ENCODE measurements at regions not wholly inside any gene's neighbourhood (a gene's known extent, or its start where the extent isn't known, plus 50 kb on each side); places are given as distances from the start of the nearest gene placed in this dataset.
"Not testable (repeated sequence)": the region's sequence is repeated elsewhere in the genome, so short reads cannot be mapped to it uniquely, and the experiment has no call there.

DNA sequence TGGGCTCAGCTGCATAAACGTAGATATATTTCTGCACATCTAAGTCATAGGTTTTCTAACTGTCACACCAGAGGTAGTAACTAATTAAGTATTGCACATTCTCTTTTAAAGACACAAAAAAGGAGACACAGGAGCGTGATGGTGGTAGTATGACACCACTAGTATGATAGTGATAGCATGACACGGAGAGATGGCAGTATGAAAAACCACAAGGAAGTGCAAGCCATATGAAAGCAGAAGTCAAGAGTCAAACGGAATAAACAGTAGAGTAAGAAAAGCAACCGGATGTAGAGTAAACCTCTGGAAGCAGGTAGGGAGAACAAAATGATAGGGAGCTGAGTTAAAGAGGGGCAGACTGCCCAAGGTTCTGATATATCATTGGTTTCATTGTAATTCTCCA lies 382.2 kb upstream of the INTU start:
- H3K4me1 ChIP-seq (ENCODE audit: control extremely low read depth in 1 of 4, control insufficient read depth in 4 of 4, insufficient read depth in 4 of 4, low read length in 3 of 4) = no peaks in the 10 kb centered on the region
- ChIA-PET CTCF (no interaction called here), POLR2A (no interaction called here)
- H3K9me3 ChIP-seq (ENCODE audit: control extremely low read depth in 1 of 5, control insufficient read depth in 4 of 5, insufficient read depth in 2 of 5, low read depth in 1 of 5, low read length in 4 of 5) = peaks cover 0 to 1% (median 0%) of the 10 kb centered on the region in 5 experiments
- H3K27ac ChIP-seq (ENCODE audit: insufficient read depth in 1 of 2, low read depth in 1 of 2, low read length in 2 of 2, poor library complexity in 1 of 2, severe bottlenecking in 2 of 2) = no peak overlapping the region
- no peaks in the 10 kb centered on the region for H3K27me3 ChIP-seq (replicated peaks in 2 of 5; ENCODE audit: control insufficient read depth in 4 of 5, insufficient read depth in 5 of 5, low read length in 4 of 5)
- H3K4me3 ChIP-seq (ENCODE audit: control insufficient read depth in 1 of 7, extremely low read depth in 1 of 7, insufficient read depth in 4 of 7, low read depth in 2 of 7, low read length in 6 of 7) = no peak overlapping the region
- WGBS (ENCODE audit: insufficient coverage) = 57% methylated on average over 4 of the region's 5 CpGs
- no peaks in the 10 kb centered on the region for H3K36me3 ChIP-seq (ENCODE audit: control insufficient read depth in 4 of 4, insufficient read depth in 4 of 4, low read length in 3 of 4)
- no peak for DNase-seq

DNA sequence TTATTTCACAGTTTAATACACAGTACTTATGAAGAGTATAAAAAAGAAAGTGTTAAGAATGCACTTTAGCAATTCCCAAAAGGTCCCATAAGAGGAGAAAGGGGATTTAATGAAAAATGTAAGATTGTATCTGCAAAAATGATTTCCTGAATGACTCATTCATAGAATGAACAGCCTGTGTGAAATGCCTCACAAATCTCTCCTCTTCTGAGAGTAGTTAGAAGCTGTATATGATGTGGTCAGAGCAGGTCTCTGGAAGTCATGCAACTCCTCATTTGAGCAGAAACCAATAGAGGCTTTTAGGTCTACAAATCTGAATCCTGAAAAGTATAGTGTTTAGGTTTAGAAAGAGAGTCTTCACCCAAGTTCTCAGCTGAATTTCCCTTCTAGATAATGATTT lies 381.3 kb upstream of the INTU start:
- ChIA-PET POLR2A (no interaction called here), CTCF (no interaction called here)
- no peaks in the 10 kb centered on the region for H3K4me1 ChIP-seq (ENCODE audit: control extremely low read depth in 1 of 4, control insufficient read depth in 4 of 4, insufficient read depth in 4 of 4, low read length in 3 of 4)
- H3K27ac ChIP-seq (ENCODE audit: insufficient read depth in 1 of 2, low read depth in 1 of 2, low read length in 2 of 2, poor library complexity in 1 of 2, severe bottlenecking in 2 of 2) = no peak overlapping the region
- H3K4me3 ChIP-seq (ENCODE audit: control insufficient read depth in 1 of 7, extremely low read depth in 1 of 7, insufficient read depth in 4 of 7, low read depth in 2 of 7, low read length in 6 of 7) = no peak overlapping the region
- no peaks in the 10 kb centered on the region for H3K9me3 ChIP-seq (ENCODE audit: control extremely low read depth in 1 of 5, control insufficient read depth in 4 of 5, insufficient read depth in 2 of 5, low read depth in 1 of 5, low read length in 4 of 5)
- no peaks in the 10 kb centered on the region for H3K27me3 ChIP-seq (replicated peaks in 2 of 5; ENCODE audit: control insufficient read depth in 4 of 5, insufficient read depth in 5 of 5, low read length in 4 of 5)
- no peak for DNase-seq
- no peaks in the 10 kb centered on the region for H3K36me3 ChIP-seq (ENCODE audit: control insufficient read depth in 4 of 4, insufficient read depth in 4 of 4, low read length in 3 of 4)

DNA sequence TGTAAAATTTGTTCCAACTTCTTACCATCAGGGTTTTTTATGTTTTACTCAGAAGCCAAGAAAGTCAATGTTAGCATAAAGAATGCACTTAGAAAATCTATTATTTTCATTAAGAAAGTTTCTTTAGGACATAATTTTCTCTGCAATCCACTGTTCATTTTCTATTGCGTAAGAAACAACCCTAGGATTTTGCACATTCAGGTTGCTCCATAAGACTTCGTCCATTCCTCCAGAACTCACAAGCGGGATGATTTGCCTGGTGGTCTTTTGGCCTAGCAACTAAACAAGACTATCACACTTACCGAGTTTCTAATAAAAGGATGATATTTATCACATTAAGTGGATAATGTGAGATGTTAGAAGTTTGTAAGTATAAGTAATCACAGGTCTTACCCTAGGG lies 376.3 kb upstream of the INTU start:
- WGBS (ENCODE audit: insufficient coverage) = 100% methylated on average over 1 of the region's 4 CpGs
- POLR2A ChIA-PET = no interaction called here
- H3K36me3 ChIP-seq (ENCODE audit: control insufficient read depth in 4 of 4, insufficient read depth in 4 of 4, low read length in 3 of 4) = no peaks in the 10 kb centered on the region
- no peak overlapping the region for H3K4me3 ChIP-seq (ENCODE audit: control insufficient read depth in 1 of 7, extremely low read depth in 1 of 7, insufficient read depth in 4 of 7, low read depth in 2 of 7, low read length in 6 of 7)
- no peak for DNase-seq
- H3K27ac ChIP-seq (ENCODE audit: insufficient read depth in 1 of 2, low read depth in 1 of 2, low read length in 2 of 2, poor library complexity in 1 of 2, severe bottlenecking in 2 of 2) = no peak overlapping the region
- CTCF ChIA-PET = no interaction called here
- no peaks in the 10 kb centered on the region for H3K9me3 ChIP-seq (ENCODE audit: control extremely low read depth in 1 of 5, control insufficient read depth in 4 of 5, insufficient read depth in 2 of 5, low read depth in 1 of 5, low read length in 4 of 5)
- no peaks in the 10 kb centered on the region for H3K27me3 ChIP-seq (replicated peaks in 2 of 5; ENCODE audit: control insufficient read depth in 4 of 5, insufficient read depth in 5 of 5, low read length in 4 of 5)
- no peaks in the 10 kb centered on the region for H3K4me1 ChIP-seq (ENCODE audit: control extremely low read depth in 1 of 4, control insufficient read depth in 4 of 4, insufficient read depth in 4 of 4, low read length in 3 of 4)

DNA sequence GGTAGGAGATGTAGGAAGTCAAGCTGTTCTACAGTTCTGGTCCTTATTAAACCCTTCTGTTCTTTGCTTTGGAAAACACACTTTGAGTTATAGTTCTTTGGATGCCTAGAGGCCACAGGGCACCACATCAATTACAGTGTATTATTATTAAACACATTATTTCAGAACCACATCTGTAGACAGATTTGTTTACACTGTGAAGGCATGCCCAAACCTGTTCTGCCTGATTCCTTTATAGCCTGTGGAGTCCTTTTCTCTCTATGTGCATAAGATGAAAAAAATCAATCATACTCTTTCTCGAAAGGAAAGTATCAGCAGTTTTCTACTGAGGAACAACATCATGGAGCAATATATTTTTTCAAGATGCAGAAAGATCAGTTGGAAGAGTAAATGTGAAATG lies 371.3 kb upstream of the INTU start:
- H3K4me1 ChIP-seq (ENCODE audit: control extremely low read depth in 1 of 4, control insufficient read depth in 4 of 4, insufficient read depth in 4 of 4, low read length in 3 of 4) = no peaks in the 10 kb centered on the region
- ChIA-PET POLR2A (no interaction called here), CTCF (no interaction called here)
- no peaks in the 10 kb centered on the region for H3K27me3 ChIP-seq (replicated peaks in 2 of 5; ENCODE audit: control insufficient read depth in 4 of 5, insufficient read depth in 5 of 5, low read length in 4 of 5)
- WGBS (ENCODE audit: insufficient coverage) = no CpG with 5 or more reads among the region's 1 CpG
- H3K27ac ChIP-seq (ENCODE audit: insufficient read depth in 1 of 2, low read depth in 1 of 2, low read length in 2 of 2, poor library complexity in 1 of 2, severe bottlenecking in 2 of 2) = no peak overlapping the region
- DNase-seq = no peak
- no peaks in the 10 kb centered on the region for H3K9me3 ChIP-seq (ENCODE audit: control extremely low read depth in 1 of 5, control insufficient read depth in 4 of 5, insufficient read depth in 2 of 5, low read depth in 1 of 5, low read length in 4 of 5)
- H3K4me3 ChIP-seq (ENCODE audit: control insufficient read depth in 1 of 7, extremely low read depth in 1 of 7, insufficient read depth in 4 of 7, low read depth in 2 of 7, low read length in 6 of 7) = no peak overlapping the region
- H3K36me3 ChIP-seq (ENCODE audit: control insufficient read depth in 4 of 4, insufficient read depth in 4 of 4, low read length in 3 of 4) = no peaks in the 10 kb centered on the region

DNA sequence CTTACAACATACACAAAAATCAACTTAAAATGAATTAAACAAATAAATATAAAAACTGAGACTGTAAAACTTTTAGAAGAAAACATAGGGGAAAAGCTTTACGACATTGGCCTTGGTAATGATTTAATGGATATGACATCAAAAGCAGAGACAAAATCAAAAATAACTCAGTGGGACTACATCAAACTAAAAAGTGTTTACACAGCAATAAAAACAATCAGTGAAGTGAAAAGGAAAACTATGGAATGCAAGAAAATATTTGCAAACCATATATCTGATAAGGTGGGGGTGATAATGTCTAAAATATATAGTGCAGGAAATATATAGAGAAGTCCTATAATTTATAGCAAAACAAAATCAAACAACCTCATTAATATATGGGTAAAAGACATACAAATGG lies 364.4 kb upstream of the INTU start:
- no peak overlapping the region for H3K27ac ChIP-seq (ENCODE audit: insufficient read depth in 1 of 2, low read depth in 1 of 2, low read length in 2 of 2, poor library complexity in 1 of 2, severe bottlenecking in 2 of 2)
- POLR2A ChIA-PET = no interaction called here
- CTCF ChIA-PET = no interaction called here
- no peaks in the 10 kb centered on the region for H3K9me3 ChIP-seq (ENCODE audit: control extremely low read depth in 1 of 5, control insufficient read depth in 4 of 5, insufficient read depth in 2 of 5, low read depth in 1 of 5, low read length in 4 of 5)
- no peaks in the 10 kb centered on the region for H3K27me3 ChIP-seq (replicated peaks in 2 of 5; ENCODE audit: control insufficient read depth in 4 of 5, insufficient read depth in 5 of 5, low read length in 4 of 5)
- H3K4me1 ChIP-seq (ENCODE audit: control extremely low read depth in 1 of 4, control insufficient read depth in 4 of 4, insufficient read depth in 4 of 4, low read length in 3 of 4) = no peaks in the 10 kb centered on the region
- no peak for DNase-seq
- H3K4me3 ChIP-seq (ENCODE audit: control insufficient read depth in 1 of 7, extremely low read depth in 1 of 7, insufficient read depth in 4 of 7, low read depth in 2 of 7, low read length in 6 of 7) = no peak overlapping the region
- no CpG with 5 or more reads among the region's 1 CpG for WGBS (ENCODE audit: insufficient coverage)
- H3K36me3 ChIP-seq (ENCODE audit: control insufficient read depth in 4 of 4, insufficient read depth in 4 of 4, low read length in 3 of 4) = no peaks in the 10 kb centered on the region

DNA sequence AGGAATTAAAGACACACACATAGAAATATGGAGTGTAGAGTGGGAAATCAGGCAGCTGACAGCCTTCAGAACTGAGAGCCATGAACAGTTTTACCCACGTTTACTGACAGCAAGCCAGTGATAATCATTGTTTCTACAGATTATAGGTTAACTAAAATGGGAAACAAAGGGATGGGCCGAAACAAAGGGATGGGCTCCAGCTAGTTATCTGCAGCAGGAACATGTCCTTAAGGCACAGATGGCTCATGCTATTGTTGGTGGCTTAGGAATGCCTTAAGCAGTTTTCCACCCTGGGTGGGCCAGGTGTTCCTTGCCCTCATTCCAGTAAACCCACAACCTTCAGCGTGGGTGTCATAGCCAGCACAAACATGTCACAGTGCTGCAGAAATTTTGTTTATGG lies 355.7 kb upstream of the INTU start:
- 93% methylated on average over 3 of the region's 3 CpGs for WGBS (ENCODE audit: insufficient coverage)
- H3K4me3 ChIP-seq (ENCODE audit: control insufficient read depth in 1 of 7, extremely low read depth in 1 of 7, insufficient read depth in 4 of 7, low read depth in 2 of 7, low read length in 6 of 7); H3K27ac ChIP-seq (ENCODE audit: insufficient read depth in 1 of 2, low read depth in 1 of 2, low read length in 2 of 2, poor library complexity in 1 of 2, severe bottlenecking in 2 of 2); H3K36me3 ChIP-seq (ENCODE audit: control insufficient read depth in 4 of 4, insufficient read depth in 4 of 4, low read length in 3 of 4); POLR2A ChIA-PET; DNase-seq; H3K27me3 ChIP-seq (replicated peaks in 2 of 5; ENCODE audit: control insufficient read depth in 4 of 5, insufficient read depth in 5 of 5, low read length in 4 of 5); H3K9me3 ChIP-seq (ENCODE audit: control extremely low read depth in 1 of 5, control insufficient read depth in 4 of 5, insufficient read depth in 2 of 5, low read depth in 1 of 5, low read length in 4 of 5); H3K4me1 ChIP-seq (ENCODE audit: control extremely low read depth in 1 of 4, control insufficient read depth in 4 of 4, insufficient read depth in 4 of 4, low read length in 3 of 4): not testable (repeated sequence)
- CTCF ChIA-PET = interaction anchor here (0.6 kb wide), 1 partner anchor 164 kb away, joined by 3 read pairs; no protein-coding TSS in a partner anchor

DNA sequence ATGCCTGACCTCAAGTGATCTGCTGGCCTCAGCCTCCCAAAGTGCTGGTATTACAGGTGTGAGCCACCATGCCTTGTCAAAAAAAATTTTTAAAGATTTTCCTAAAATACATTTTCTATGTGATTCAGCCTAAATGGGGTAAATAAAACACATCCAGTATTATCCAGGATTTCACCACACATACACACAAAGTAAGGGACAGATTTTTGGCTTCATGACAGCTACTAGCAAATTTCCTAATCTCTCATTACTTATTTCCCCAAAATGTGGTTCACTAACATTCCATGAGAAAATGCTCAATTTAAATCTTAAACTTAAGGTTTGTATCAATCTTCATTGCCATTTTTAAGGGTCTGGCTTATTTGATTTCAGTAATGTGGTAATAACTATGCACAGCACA lies 348.5 kb upstream of the INTU start:
- POLR2A ChIA-PET = no interaction called here
- no peak for DNase-seq
- Histone ChIP-seq H3K9me3 (ENCODE audit: control extremely low read depth in 1 of 5, control insufficient read depth in 4 of 5, insufficient read depth in 2 of 5, low read depth in 1 of 5, low read length in 4 of 5) (no peaks in the 10 kb centered on the region), H3K27ac (ENCODE audit: insufficient read depth in 1 of 2, low read depth in 1 of 2, low read length in 2 of 2, poor library complexity in 1 of 2, severe bottlenecking in 2 of 2) (no peak overlapping the region), H3K4me1 (ENCODE audit: control extremely low read depth in 1 of 4, control insufficient read depth in 4 of 4, insufficient read depth in 4 of 4, low read length in 3 of 4) (no peaks in the 10 kb centered on the region), H3K36me3 (ENCODE audit: control insufficient read depth in 4 of 4, insufficient read depth in 4 of 4, low read length in 3 of 4) (no peaks in the 10 kb centered on the region), H3K27me3 (replicated peaks in 2 of 5; ENCODE audit: control insufficient read depth in 4 of 5, insufficient read depth in 5 of 5, low read length in 4 of 5) (no peaks in the 10 kb centered on the region), H3K4me3 (ENCODE audit: control insufficient read depth in 1 of 7, extremely low read depth in 1 of 7, insufficient read depth in 4 of 7, low read depth in 2 of 7, low read length in 6 of 7) (no peak overlapping the region)
- CTCF ChIA-PET = no interaction called here

DNA sequence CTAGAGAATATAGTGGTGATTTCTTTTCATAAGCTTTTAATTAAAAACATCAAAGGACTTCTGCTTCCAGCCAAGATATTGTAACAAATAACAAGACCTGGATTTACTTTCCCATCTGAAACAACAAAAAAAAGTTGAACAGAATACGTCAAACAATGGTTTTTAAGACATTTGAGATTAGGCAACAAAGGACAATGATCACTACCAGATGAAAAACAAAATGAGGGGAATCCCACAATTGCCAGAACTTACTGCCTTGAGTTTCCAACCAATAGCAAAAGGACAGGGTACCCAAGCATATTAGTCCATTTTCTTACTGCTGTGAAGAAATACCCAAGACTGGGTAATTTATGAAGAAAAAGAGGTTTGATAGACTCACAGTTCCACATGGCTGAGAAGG lies 341.4 kb upstream of the INTU start:
- ChIA-PET POLR2A (no interaction called here), CTCF (no interaction called here)
- no peak overlapping the region for H3K27ac ChIP-seq (ENCODE audit: insufficient read depth in 1 of 2, low read depth in 1 of 2, low read length in 2 of 2, poor library complexity in 1 of 2, severe bottlenecking in 2 of 2)
- H3K4me3 ChIP-seq (ENCODE audit: control insufficient read depth in 1 of 7, extremely low read depth in 1 of 7, insufficient read depth in 4 of 7, low read depth in 2 of 7, low read length in 6 of 7) = no peak overlapping the region
- no peaks in the 10 kb centered on the region for H3K36me3 ChIP-seq (ENCODE audit: control insufficient read depth in 4 of 4, insufficient read depth in 4 of 4, low read length in 3 of 4)
- no peak for DNase-seq
- H3K9me3 ChIP-seq (ENCODE audit: control extremely low read depth in 1 of 5, control insufficient read depth in 4 of 5, insufficient read depth in 2 of 5, low read depth in 1 of 5, low read length in 4 of 5) = peaks cover 0 to 8% (median 4%) of the 10 kb centered on the region in 5 experiments
- H3K27me3 ChIP-seq (replicated peaks in 2 of 5; ENCODE audit: control insufficient read depth in 4 of 5, insufficient read depth in 5 of 5, low read length in 4 of 5) = no peaks in the 10 kb centered on the region
- H3K4me1 ChIP-seq (ENCODE audit: control extremely low read depth in 1 of 4, control insufficient read depth in 4 of 4, insufficient read depth in 4 of 4, low read length in 3 of 4) = no peaks in the 10 kb centered on the region
- WGBS (ENCODE audit: insufficient coverage) = no CpG with 5 or more reads among the region's 1 CpG
